ENCODE measurements at regions not wholly inside any gene's neighbourhood (a gene's known extent, or its start where the extent isn't known, plus 50 kb on each side); places are given as distances from the start of the nearest gene placed in this dataset.

DNA sequence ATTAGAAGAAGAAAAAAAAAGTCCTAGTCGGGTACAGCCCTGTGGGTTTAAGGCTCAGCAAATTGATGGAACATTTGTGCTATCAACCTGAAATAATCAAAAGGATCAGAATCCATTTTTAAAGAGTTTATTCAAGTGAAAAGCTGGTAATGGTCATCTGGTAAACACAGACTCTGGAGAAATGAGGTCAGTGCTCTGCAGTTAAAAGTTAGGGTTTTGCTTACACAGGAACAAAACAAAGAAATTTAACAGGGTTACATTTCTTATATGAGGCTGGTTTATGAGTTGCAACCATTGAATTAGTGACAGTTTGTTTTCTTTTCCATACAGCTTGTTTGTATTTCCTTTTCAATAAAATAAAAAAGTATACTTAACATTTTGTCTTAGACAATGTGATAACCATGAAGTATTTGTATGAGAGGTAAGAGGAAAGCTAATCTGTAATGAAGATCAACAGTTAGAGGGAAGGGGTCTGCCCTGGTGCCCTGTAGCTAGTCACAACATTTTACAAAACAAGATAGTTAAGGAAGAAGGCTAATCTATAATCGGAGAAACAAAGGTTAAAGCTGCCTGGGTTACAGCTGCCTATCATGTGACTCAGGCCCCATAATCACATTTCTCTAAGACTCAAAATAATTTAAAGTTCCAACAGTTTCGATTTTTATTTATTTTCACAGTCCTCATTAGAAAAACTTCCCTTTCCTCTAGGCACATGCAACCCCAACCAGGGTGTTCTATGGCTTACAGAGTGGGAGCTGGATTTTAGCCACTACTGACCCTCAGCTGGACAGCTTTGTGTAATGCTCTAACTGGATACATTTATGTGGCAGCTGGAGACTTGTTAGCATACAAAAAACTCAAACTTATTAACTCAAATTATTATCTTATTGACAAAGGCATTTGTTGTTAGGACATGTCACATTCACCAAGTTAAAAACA is 98.1 kb upstream of the ACP3 start:
- TF ChIP-seq, protein P1, sequence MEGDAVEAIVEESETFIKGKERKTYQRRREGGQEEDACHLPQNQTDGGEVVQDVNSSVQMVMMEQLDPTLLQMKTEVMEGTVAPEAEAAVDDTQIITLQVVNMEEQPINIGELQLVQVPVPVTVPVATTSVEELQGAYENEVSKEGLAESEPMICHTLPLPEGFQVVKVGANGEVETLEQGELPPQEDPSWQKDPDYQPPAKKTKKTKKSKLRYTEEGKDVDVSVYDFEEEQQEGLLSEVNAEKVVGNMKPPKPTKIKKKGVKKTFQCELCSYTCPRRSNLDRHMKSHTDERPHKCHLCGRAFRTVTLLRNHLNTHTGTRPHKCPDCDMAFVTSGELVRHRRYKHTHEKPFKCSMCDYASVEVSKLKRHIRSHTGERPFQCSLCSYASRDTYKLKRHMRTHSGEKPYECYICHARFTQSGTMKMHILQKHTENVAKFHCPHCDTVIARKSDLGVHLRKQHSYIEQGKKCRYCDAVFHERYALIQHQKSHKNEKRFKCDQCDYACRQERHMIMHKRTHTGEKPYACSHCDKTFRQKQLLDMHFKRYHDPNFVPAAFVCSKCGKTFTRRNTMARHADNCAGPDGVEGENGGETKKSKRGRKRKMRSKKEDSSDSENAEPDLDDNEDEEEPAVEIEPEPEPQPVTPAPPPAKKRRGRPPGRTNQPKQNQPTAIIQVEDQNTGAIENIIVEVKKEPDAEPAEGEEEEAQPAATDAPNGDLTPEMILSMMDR (IDR thresholded peaks at IDR 0.05; ENCODE audit: low read depth, low read length, poor library complexity, severe bottlenecking) = no peak
- TF ChIP-seq EZH2phosphoT487 (IDR thresholded peaks at IDR 0.05; ENCODE audit: borderline replicate concordance, low read length) = no peak

All from DOHH2 (cell line).